Endothelial cell of umbilical vein (primary cell): ENCODE measurements at regions not wholly inside any gene's neighbourhood (a gene's known extent, or its start where the extent isn't known, plus 50 kb on each side); places are given as distances from the start of the nearest gene placed in this dataset.

ENCODE experiments used
- BruUV-seq: library from RNA; stranded (reverse); fragments of 400-500 nt; replicated peaks from 2 replicates; lab custom pipeline; 2021; lab: Mats Ljungman, UMichigan
- CTCF ChIA-PET: fragments of 300-600, 350-600 bp; sonication (Branson Sonifier 250); formaldehyde crosslinking; loops from one replicate; lab custom pipeline; 2021; ENCODE audit warnings: antibody characterized with exemption, inconsistent platforms; lab: Charles Lee
- POLR2A ChIA-PET: fragments of 300-600, 350-600 bp; sonication (Branson Sonifier 250); formaldehyde crosslinking; loops from one replicate; lab custom pipeline; 2021; ENCODE audit warnings: antibody characterized with exemption, inconsistent platforms; lab: Charles Lee
- DNase-seq: peaks from one replicate; pipeline ENCODE4 v3.0.0-alpha.2; 2011; ENCODE audit warnings: low read depth, low spot score
- FAIRE-seq: peaks from 2 replicates; lab custom pipeline; 2011; peaks lifted over from hg19 to GRCh38; lab: Jason Lieb, UNC
- H2AFZ ChIP-seq: 2 replicates; pipeline ENCODE4 v1.6.0; 2012; ENCODE audit warnings: low read depth, low read length, control low read depth, inconsistent platforms
- H3K27ac ChIP-seq: 2 replicates; pipeline ENCODE4 v1.5.1; 2011; ENCODE audit warnings: low read depth, mild to moderate bottlenecking, control low read depth, low read length, moderate library complexity; ENCODE audit not compliant: insufficient read depth
- H3K27me3 ChIP-seq, 2 experiments: 2 replicates each; pipeline versions ENCODE4 v1.6.0 to v1.6.1; 2011; ENCODE audit warnings: low read length in 2 of 2, mixed read lengths in 1 of 2; ENCODE audit not compliant: control insufficient read depth in 2 of 2, insufficient read depth in 2 of 2
- H3K36me3 ChIP-seq, 2 experiments: 2 replicates in 1 of 2; 3 replicates in 1 of 2; pipeline ENCODE4 v1.5.1; 2011; ENCODE audit warnings: low read length in 2 of 2, mild to moderate bottlenecking in 1 of 2, moderate library complexity in 1 of 2; ENCODE audit not compliant: control insufficient read depth in 2 of 2, insufficient read depth in 2 of 2; ENCODE audit errors: extremely low read depth in 1 of 2
- H3K4me1 ChIP-seq: 3 replicates; pipeline ENCODE4 v1.5.1; 2011; ENCODE audit warnings: mild to moderate bottlenecking, low read length; ENCODE audit not compliant: control insufficient read depth, insufficient read depth; ENCODE audit errors: extremely low read depth
- H3K4me2 ChIP-seq: 2 replicates; pipeline ENCODE4 v1.6.1; 2011; ENCODE audit warnings: low read length, control low read depth, mixed read lengths; ENCODE audit not compliant: insufficient read depth
- H3K4me3 ChIP-seq, 3 experiments: fragments of 200-600 bp in 1 of 3; sonication (generic), shearing (Covaris generic) in 1 of 3; replicated peaks in 1 of 3; 2 replicates each; pipeline ENCODE4 v1.5.1; 2011 to 2016; ENCODE audit warnings: control low read depth in 3 of 3, low read length in 3 of 3, mild to moderate bottlenecking in 2 of 3, inconsistent platforms in 1 of 3, low read depth in 1 of 3, moderate library complexity in 1 of 3; ENCODE audit not compliant: insufficient read depth in 1 of 3
- H3K79me2 ChIP-seq: 2 replicates; pipeline ENCODE4 v1.6.0; 2012; ENCODE audit warnings: low read length, inconsistent platforms; ENCODE audit not compliant: control insufficient read depth, insufficient read depth
- H3K9ac ChIP-seq: replicated peaks from 2 replicates; pipeline ENCODE3; 2011; ENCODE audit warnings: low read length, control low read depth; ENCODE audit not compliant: insufficient read depth; ENCODE audit errors: extremely low read depth
- H3K9me1 ChIP-seq: replicated peaks from 3 replicates; pipeline ENCODE4 v1.6.0; 2011; ENCODE audit warnings: mild to moderate bottlenecking, low read length; ENCODE audit not compliant: control insufficient read depth, insufficient read depth; ENCODE audit errors: extremely low read depth
- H3K9me3 ChIP-seq: replicated peaks from 2 replicates; pipeline ENCODE4 v1.5.1; 2012; ENCODE audit warnings: low read length, inconsistent platforms; ENCODE audit not compliant: control insufficient read depth, insufficient read depth
- H4K20me1 ChIP-seq: replicated peaks from 2 replicates; pipeline ENCODE3; 2011; ENCODE audit warnings: mild to moderate bottlenecking, low read length; ENCODE audit not compliant: control insufficient read depth, insufficient read depth; ENCODE audit errors: extremely low read depth
- CTCF ChIP-seq, 2 donors: IDR thresholded peaks; 1 replicate in 1 of 2; 2 replicates in 1 of 2; pipeline ENCODE4 v1.5.1; 2011; ENCODE audit warnings: low read length in 2 of 2, mild to moderate bottlenecking in 2 of 2, moderate library complexity in 2 of 2, control low read depth in 1 of 2, inconsistent platforms in 1 of 2, low read depth in 1 of 2; ENCODE audit not compliant: insufficient read depth in 1 of 2; ENCODE audit errors: extremely low read depth in 1 of 2
- FOS ChIP-seq: IDR thresholded peaks from 2 replicates; pipeline ENCODE4 v1.6.1; 2011; ENCODE audit warnings: mild to moderate bottlenecking, low read length, moderate library complexity, borderline replicate concordance; ENCODE audit not compliant: insufficient read depth
- GATA2 ChIP-seq: IDR thresholded peaks from 2 replicates; pipeline ENCODE4 v1.7.0; 2011; ENCODE audit warnings: low read depth, mild to moderate bottlenecking, moderate library complexity, mixed read lengths, low read length; ENCODE audit not compliant: insufficient read length, insufficient read depth
- JUN ChIP-seq: IDR thresholded peaks from 2 replicates; pipeline ENCODE4 v1.6.1; 2011; ENCODE audit warnings: borderline replicate concordance, low read depth; ENCODE audit not compliant: insufficient read length, insufficient read depth
- MAX ChIP-seq: IDR thresholded peaks from 2 replicates; pipeline ENCODE4 v1.6.1; 2011; ENCODE audit not compliant: insufficient read depth, insufficient read length
- MYC ChIP-seq: IDR thresholded peaks from one replicate; pipeline ENCODE4 v1.6.1; 2011; ENCODE audit warnings: mild to moderate bottlenecking, low read depth, low read length
- POLR2AphosphoS5 ChIP-seq: IDR thresholded peaks from 2 replicates; pipeline ENCODE4 v1.6.1; 2012; ENCODE audit warnings: low read depth, mild to moderate bottlenecking, control low read depth, low read length, moderate library complexity; ENCODE audit not compliant: insufficient read depth
- dilution Hi-C: fragments of 300-500 bp; cut with MboI; formaldehyde crosslinking; loops from one replicate; pipeline ENCODE4 v1.15.0; 2019; ENCODE audit warnings: low sequenced_read_pairs; ENCODE audit not compliant: extremely low pct_ligation_motif_present
- intact Hi-C: fragments of 100-400 bp; cut with micrococcal nuclease; formaldehyde crosslinking; loops from one replicate; pipeline ENCODE4 v1.10.0; 2022

GRCh38 chr14:41154143-41154807 lies 452.4 kb upstream of the LRFN5 start:
- H3K27ac ChIP-seq, result no peak overlapping the region
- BruUV-seq, result no TSS peak
- DNase-seq (no peak), FAIRE-seq (no peak)
- dilution Hi-C loops, result no loop called here
- H3K4me2 ChIP-seq, result no peak overlapping the region
- H3K9ac ChIP-seq, result no peak overlapping the region
- H3K9me1 ChIP-seq, result no peaks in the 10 kb centered on the region
- H3K9me3 ChIP-seq, result no peaks in the 10 kb centered on the region
- intact Hi-C loops, result no loop called here
- no peaks in the 10 kb centered on the region for H3K27me3 ChIP-seq
- no peak for TF ChIP-seq GATA2
- no peak for TF ChIP-seq CTCF (IDR thresholded peaks at IDR 0.05; ENCODE audit: extremely low read depth in 1 of 2, insufficient read depth in 1 of 2, low read depth in 1 of 2, low read length in 2 of 2)
- TF ChIP-seq POLR2AphosphoS5, result no peak
- no peak for TF ChIP-seq JUN
- no peak for TF ChIP-seq MAX
- no peak for TF ChIP-seq MYC
- TF ChIP-seq FOS, result no peak
- ChIA-PET POLR2A (no interaction called here), CTCF (no interaction called here)
- H4K20me1 ChIP-seq, result no peaks in the 10 kb centered on the region
- no peak overlapping the region for H3K4me3 ChIP-seq
- H3K4me1 ChIP-seq, result no peaks in the 10 kb centered on the region
- no peaks in the 10 kb centered on the region for H3K79me2 ChIP-seq
- H2AFZ ChIP-seq, result no peak overlapping the region
- H3K36me3 ChIP-seq, result no peaks in the 10 kb centered on the region
